D721Med (cell line): ENCODE measurements at regions not wholly inside any gene's neighbourhood (a gene's known extent, or its start where the extent isn't known, plus 50 kb on each side); places are given as distances from the start of the nearest gene placed in this dataset.

Source experiments
- DNase-seq: peaks from one replicate; pipeline ENCODE4 v3.0.0; 2011; ENCODE audit warnings: low spot score; ENCODE audit not compliant: insufficient read length
- FAIRE-seq: peaks from 2 replicates; lab custom pipeline; 2011; peaks lifted over from hg19 to GRCh38; lab: Jason Lieb, UNC
- CTCF ChIP-seq: IDR thresholded peaks from 2 replicates; pipeline ENCODE4 v1.5.1; 2012; ENCODE audit warnings: mild to moderate bottlenecking, control low read depth; ENCODE audit not compliant: insufficient read depth; ENCODE audit errors: missing control alignments

- peak; percentile 82 for FAIRE-seq
- DNase-seq = peak; percentile 40
- TF ChIP-seq CTCF = no peak
These were observed 238.8 kb downstream of the BAMBI start for GRCh38 chr10:28915989-28916588.

DNA sequence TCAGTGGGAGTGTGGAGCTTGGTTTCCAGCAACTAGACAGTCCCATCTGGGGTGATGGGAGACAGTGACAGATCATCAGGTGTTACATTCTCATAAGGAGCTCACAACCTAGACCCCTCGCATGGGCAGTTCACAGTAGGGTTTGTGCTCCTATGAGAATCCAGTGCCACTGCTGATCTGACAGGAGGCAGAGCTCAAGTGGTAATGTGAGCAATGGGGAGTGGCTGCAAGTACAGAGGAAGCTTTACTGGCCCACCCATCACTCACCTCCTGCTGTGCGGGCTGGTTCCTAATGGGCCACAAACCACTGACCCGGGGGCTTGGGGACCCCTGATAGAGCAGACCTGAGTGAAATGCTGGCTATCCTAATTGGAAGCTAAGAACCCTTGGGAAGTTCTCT is 242.8 kb downstream of the BAMBI start:
- DNase-seq (no peak), FAIRE-seq (no peak)
- no peak for TF ChIP-seq CTCF

- no peak for TF ChIP-seq CTCF
- no peak for FAIRE-seq
- DNase-seq = no peak
These were observed 244.8 kb downstream of the BAMBI start for GRCh38 chr10:28922127-28922526.

- DNase-seq (no peak), FAIRE-seq (no peak)
- TF ChIP-seq CTCF = no peak
These were observed 245.5 kb downstream of the BAMBI start for GRCh38 chr10:28922861-28923260.

- TF ChIP-seq CTCF = no peak
- DNase-seq (no peak), FAIRE-seq (no peak)
These were observed 247.4 kb downstream of the BAMBI start for GRCh38 chr10:28924717-28925116.

GRCh38 chr10:28925121-28925663 is 247.9 kb downstream of the BAMBI start:
- DNase-seq = no peak
- FAIRE-seq = no peak
- no peak for TF ChIP-seq CTCF

DNA sequence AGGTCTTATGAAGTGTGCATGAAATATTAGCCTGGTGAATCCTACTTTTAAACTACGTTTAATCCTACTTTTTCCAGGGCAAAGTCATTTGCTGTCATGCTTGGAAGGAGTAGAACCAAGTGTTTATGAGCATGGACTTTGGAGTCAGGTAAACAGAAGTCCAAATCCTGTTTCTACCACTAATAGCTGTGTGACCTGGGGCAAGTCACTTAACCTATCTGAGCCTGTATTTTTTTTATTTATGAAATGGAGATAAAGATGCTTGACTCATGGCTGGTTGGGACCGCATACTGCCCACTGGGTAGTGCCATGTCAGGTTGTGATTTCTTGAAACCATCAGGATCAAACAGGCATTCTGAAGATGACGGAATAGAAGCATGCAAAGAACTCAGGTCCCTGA is 249.6 kb downstream of the BAMBI start:
- FAIRE-seq = no peak
- TF ChIP-seq CTCF = no peak
- DNase-seq = no peak
